Gastrocnemius medialis (tissue), 4 donors: ENCODE measurements at regions not wholly inside any gene's neighbourhood (a gene's known extent, or its start where the extent isn't known, plus 50 kb on each side); places are given as distances from the start of the nearest gene placed in this dataset.
"Not testable (repeated sequence)": the region's sequence is repeated elsewhere in the genome, so short reads cannot be mapped to it uniquely, and the experiment has no call there.

Experiments
- ATAC-seq, 2 donors: fragments of 150-250 bp; one replicate each; pipeline ENCODE4 v1.9.1; 2016
- DNase-seq, 2 donors: peaks; one replicate each; pipeline ENCODE4 v3.0.0-alpha.2; 2019
- H3K27ac ChIP-seq, 4 donors: fragments of 200-600 bp; sonication (generic); 1 replicate in 1 of 4; 2 replicates in 3 of 4; pipeline ENCODE4 v1.5.1; 2016 to 2018; ENCODE audit warnings: mild to moderate bottlenecking in 2 of 4, moderate library complexity in 1 of 4
- H3K27me3 ChIP-seq, 3 donors: fragments of 200-600 bp; sonication (generic) in 2 of 3; 1 replicate in 1 of 3; 2 replicates in 2 of 3; pipeline versions ENCODE4 v1.5.1 to v1.6.0; 2016 to 2019; ENCODE audit warnings: mild to moderate bottlenecking in 1 of 3, moderate library complexity in 1 of 3
- H3K36me3 ChIP-seq, 2 donors: fragments of 200-600 bp; sonication (generic) in 1 of 2; one replicate each; pipeline ENCODE4 v1.5.1; 2017 to 2018
- H3K4me1 ChIP-seq, 2 donors: fragments of 200-600 bp; sonication (generic) in 1 of 2; one replicate each; pipeline ENCODE4 v1.5.1; 2016 to 2017; ENCODE audit warnings: mild to moderate bottlenecking in 2 of 2
- H3K4me3 ChIP-seq, 4 donors: fragments of 200-600 bp; sonication (generic) in 3 of 4; 1 replicate in 1 of 4; 2 replicates in 3 of 4; pipeline ENCODE4 v1.5.1; 2016 to 2019; ENCODE audit warnings: mild to moderate bottlenecking in 2 of 4
- H3K9me3 ChIP-seq, 3 donors: fragments of 200-600 bp; sonication (generic) in 2 of 3; 1 replicate in 1 of 3; 2 replicates in 2 of 3; pipeline ENCODE4 v1.5.1; 2016 to 2019
- POLR2A ChIP-seq, 2 donors: fragments of 450-650 bp; IDR thresholded peaks; one replicate each; pipeline ENCODE4 v1.6.1; 2017; ENCODE audit warnings: antibody characterized with exemption in 2 of 2, mild to moderate bottlenecking in 2 of 2, moderate library complexity in 2 of 2
- in situ Hi-C, 4 donors: fragments of 200-750 bp; cut with MboI; loops; one replicate each; pipeline versions ENCODE4 v1.15.0 to v1.8.0; 2017; ENCODE audit warnings: low sequenced_read_pairs in 4 of 4
- intact Hi-C: fragments of 100-400 bp; cut with DNase I; formaldehyde crosslinking; loops from one replicate; pipeline ENCODE4 v1.15.1; 2023; ENCODE audit warnings: low total_unique reads
- TF ChIP-seq, protein P1 (sequence below), 5 experiments: fragments of 450-650 bp in 3 of 5; fragments of 200-600 bp in 2 of 5; sonication (generic) in 2 of 5; IDR thresholded peaks in 4 of 5; conservative IDR thresholded peaks in 1 of 5; 1 replicate in 4 of 5; 2 replicates in 1 of 5; pipeline ENCODE4 v1.5.1; 2016 to 2019; ENCODE audit warnings: antibody characterized with exemption in 5 of 5, mild to moderate bottlenecking in 3 of 5, moderate library complexity in 3 of 5

DNA sequence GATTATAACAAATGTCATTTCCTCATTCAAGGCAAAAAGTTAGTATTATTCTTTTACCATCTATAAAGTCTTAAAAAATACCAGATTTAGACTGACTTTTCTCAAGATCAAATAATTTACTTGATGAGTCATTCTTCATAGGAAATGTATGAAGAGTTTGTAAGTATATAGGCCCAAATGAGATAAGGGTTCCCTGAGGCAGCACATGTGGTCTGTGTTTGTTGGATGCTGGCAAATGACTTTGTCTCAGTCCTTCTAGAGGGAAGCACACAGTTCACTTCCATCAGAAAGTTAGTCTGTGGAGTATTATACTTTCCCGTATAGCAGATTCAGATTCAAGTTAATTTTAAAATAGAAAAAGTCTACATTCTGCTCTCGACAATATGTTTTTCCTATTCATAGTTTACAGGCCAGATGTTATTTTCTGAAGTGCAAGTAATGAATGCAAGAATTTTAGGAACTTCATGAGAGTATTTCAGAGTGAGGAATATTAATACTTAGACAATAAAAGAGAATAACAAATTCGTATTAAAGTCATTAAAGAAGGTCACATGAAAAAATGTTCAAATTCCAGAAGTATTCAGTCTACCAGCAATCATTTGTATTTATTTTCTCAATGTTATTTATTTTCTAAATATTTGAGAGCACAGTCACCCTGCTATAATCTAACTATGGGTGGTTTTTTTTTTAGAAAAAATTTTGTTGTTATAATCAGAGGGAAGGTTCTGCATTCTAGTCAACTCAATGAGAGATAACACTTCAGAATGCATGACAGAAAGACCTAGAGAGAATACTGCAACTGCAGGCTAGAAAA, 601.8 kb upstream of the ZFP42 start:
- Histone ChIP-seq H3K4me1 (no peaks in the 10 kb centered on the region), H3K36me3 (no peaks in the 10 kb centered on the region), H3K27me3 (no peaks in the 10 kb centered on the region), H3K9me3 (no peaks in the 10 kb centered on the region), H3K4me3 (no peak overlapping the region), H3K27ac (no peak overlapping the region)
- intact Hi-C loops = no loop called here
- no peak for DNase-seq
- TF ChIP-seq POLR2A (IDR thresholded peaks at IDR 0.05) = no peak
- TF ChIP-seq, protein P1, sequence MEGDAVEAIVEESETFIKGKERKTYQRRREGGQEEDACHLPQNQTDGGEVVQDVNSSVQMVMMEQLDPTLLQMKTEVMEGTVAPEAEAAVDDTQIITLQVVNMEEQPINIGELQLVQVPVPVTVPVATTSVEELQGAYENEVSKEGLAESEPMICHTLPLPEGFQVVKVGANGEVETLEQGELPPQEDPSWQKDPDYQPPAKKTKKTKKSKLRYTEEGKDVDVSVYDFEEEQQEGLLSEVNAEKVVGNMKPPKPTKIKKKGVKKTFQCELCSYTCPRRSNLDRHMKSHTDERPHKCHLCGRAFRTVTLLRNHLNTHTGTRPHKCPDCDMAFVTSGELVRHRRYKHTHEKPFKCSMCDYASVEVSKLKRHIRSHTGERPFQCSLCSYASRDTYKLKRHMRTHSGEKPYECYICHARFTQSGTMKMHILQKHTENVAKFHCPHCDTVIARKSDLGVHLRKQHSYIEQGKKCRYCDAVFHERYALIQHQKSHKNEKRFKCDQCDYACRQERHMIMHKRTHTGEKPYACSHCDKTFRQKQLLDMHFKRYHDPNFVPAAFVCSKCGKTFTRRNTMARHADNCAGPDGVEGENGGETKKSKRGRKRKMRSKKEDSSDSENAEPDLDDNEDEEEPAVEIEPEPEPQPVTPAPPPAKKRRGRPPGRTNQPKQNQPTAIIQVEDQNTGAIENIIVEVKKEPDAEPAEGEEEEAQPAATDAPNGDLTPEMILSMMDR (IDR thresholded peaks at IDR 0.05 in 4 of 5, conservative IDR thresholded peaks at IDR 0.05 in 1 of 5) = no peak
- no peak for ATAC-seq
- in situ Hi-C loops = no loop called here

DNA sequence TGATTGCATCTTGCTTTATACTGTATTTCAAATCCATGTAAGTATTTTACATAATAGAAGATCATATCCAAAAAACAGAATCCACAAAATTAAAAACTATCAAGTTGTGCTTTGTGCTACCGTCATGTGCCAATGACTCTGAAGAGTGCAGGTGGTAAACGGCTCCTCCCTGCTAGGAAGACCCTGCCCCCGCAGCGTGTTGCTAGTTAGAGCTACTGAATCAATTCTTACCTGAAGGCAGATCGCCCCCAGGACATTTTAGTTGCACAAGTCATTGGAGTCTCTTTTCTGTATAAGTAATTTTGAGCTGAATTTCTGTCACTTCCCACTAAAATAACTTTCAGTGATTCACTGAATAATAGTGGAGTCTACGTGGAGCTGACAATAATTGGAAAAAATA, 599.5 kb upstream of the ZFP42 start:
- Histone ChIP-seq H3K9me3 (no peaks in the 10 kb centered on the region), H3K27ac (no peak overlapping the region), H3K4me1 (no peaks in the 10 kb centered on the region), H3K27me3 (no peaks in the 10 kb centered on the region), H3K36me3 (no peaks in the 10 kb centered on the region), H3K4me3 (no peak overlapping the region)
- intact Hi-C loops (no loop called here), in situ Hi-C loops (no loop called here)
- TF ChIP-seq, protein P1 (IDR thresholded peaks at IDR 0.05 in 4 of 5, conservative IDR thresholded peaks at IDR 0.05 in 1 of 5) = no peak
- TF ChIP-seq POLR2A (IDR thresholded peaks at IDR 0.05) = no peak
- ATAC-seq (no peak), DNase-seq (no peak)

DNA sequence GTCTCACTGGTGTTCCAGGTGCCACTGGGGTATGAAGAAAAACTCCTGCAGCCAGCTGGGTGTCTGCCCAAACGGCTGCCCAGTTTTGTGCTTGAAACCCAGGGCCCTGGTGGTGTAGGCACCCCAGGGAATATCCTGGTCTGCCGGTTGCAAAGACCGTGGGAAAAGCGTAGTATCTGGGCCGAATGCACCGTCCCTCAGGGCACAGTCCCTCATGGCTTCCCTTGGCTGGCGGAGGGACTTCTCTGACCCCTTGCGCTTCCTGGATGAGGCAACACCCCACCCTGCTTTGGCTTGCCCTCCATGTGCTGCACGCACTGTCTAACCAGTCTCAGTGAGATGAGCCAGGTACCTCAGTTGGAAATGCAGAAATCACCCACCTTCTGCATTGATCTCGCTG, 587.1 kb upstream of the ZFP42 start:
- H3K9me3 ChIP-seq, in situ Hi-C loops, intact Hi-C loops, DNase-seq, H3K4me3 ChIP-seq, H3K36me3 ChIP-seq, H3K4me1 ChIP-seq, ATAC-seq, H3K27ac ChIP-seq, H3K27me3 ChIP-seq: not testable (repeated sequence)

DNA sequence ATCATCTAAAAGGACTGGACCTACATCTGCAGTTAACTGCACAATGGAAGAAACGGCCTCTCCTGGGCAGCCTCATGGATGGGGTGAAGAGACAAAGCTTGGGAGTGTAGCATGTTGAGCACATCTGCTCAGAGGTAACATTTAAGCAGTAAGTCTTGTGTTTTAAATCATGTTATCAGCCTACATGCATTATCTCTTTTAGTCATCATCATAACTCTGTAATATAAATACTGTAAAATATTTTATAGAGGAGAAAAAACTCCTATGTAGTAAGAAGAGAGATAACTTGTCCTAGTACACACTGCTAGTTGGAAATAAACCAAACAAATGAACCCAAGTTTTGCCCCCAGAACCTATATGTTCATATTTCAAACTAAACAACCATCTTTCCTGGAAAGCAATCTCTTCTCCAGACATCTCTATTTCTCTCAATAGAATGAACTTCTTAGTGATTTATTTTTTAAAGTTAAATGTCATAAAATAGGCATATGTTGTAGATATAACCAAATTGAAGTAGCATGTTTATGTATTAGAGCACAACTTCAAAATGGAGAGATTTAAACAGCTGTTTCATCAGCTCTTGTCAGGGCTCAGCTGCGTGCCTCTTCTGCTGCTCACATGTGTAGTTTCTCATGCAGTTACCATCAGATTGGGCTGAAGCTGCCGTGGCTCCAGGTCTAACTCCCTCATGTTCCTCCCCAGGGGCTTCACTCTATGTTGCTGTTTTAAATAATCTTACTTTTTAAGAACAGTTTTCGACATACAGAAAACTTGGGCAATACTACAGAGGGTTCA, 581.8 kb upstream of the ZFP42 start:
- no peaks in the 10 kb centered on the region for H3K9me3 ChIP-seq
- no peaks in the 10 kb centered on the region for H3K4me1 ChIP-seq
- no peaks in the 10 kb centered on the region for H3K36me3 ChIP-seq
- no peak for TF ChIP-seq POLR2A (IDR thresholded peaks at IDR 0.05)
- TF ChIP-seq, protein P1 (IDR thresholded peaks at IDR 0.05 in 4 of 5, conservative IDR thresholded peaks at IDR 0.05 in 1 of 5) = no peak
- H3K4me3 ChIP-seq = no peak overlapping the region
- H3K27ac ChIP-seq = no peak overlapping the region
- DNase-seq = no peak
- ATAC-seq = no peak
- H3K27me3 ChIP-seq = no peaks in the 10 kb centered on the region
- intact Hi-C loops = no loop called here
- in situ Hi-C loops = no loop called here

DNA sequence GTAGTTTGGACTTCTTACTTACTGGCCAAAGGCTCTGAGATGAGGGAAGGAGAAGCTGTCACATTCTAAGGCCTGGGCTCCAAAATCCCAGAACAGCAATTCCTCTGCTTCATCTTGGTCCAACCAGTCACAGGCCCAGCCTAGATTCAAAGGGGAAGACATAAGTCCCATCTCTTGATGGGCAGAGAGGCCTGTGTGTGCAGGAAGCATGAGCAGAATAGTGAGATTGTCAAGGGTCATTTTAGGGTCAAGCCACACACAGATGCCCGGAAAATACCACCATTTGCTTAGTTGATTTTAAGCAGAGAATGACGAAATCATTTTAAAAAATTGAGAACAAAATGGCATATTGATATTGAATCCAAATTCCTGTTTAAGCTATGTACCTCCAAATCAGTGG, 580.9 kb upstream of the ZFP42 start:
- no peak overlapping the region for H3K4me3 ChIP-seq
- no peaks in the 10 kb centered on the region for H3K4me1 ChIP-seq
- intact Hi-C loops (no loop called here), in situ Hi-C loops (no loop called here)
- no peaks in the 10 kb centered on the region for H3K36me3 ChIP-seq
- H3K27me3 ChIP-seq = no peaks in the 10 kb centered on the region
- ATAC-seq (no peak), DNase-seq (no peak)
- TF ChIP-seq POLR2A (IDR thresholded peaks at IDR 0.05) = no peak
- TF ChIP-seq, protein P1 (IDR thresholded peaks at IDR 0.05 in 4 of 5, conservative IDR thresholded peaks at IDR 0.05 in 1 of 5) = no peak
- no peaks in the 10 kb centered on the region for H3K9me3 ChIP-seq
- H3K27ac ChIP-seq = no peak overlapping the region
